GM18873 (cell line): ENCODE measurements at regions not wholly inside any gene's neighbourhood (a gene's known extent, or its start where the extent isn't known, plus 50 kb on each side); places are given as distances from the start of the nearest gene placed in this dataset.
"Not testable (repeated sequence)": the region's sequence is repeated elsewhere in the genome, so short reads cannot be mapped to it uniquely, and the experiment has no call there.

Source experiments
- ATAC-seq: cut with Tn5 transposase; IDR thresholded peaks from one replicate; pipeline ENCODE4 v1.9.1; 2021; ENCODE audit warnings: mild to moderate bottlenecking, moderate library complexity, moderate number of reproducible peaks; ENCODE audit not compliant: unreplicated experiment, low FRiP score

DNA sequence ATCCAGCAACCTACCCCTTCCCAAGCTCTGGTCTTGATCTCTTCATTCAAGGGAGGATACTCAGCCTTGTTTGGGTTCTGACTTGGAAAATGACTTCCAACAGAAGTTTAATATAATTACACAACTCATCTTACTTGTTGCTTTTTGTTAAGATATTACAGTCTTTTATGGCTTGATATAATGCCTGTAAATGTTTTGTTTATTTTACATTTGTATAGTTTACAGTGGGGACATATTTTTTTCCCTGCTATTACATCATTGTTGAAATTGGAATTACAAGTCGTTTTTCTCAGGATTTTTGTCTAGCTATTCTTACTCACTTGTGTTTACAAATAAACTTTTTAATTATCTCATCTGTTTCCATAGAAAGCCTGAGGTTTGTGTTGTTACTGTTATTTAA is 436.0 kb downstream of the CNTNAP4 start:
- ATAC-seq, result no peak

DNA sequence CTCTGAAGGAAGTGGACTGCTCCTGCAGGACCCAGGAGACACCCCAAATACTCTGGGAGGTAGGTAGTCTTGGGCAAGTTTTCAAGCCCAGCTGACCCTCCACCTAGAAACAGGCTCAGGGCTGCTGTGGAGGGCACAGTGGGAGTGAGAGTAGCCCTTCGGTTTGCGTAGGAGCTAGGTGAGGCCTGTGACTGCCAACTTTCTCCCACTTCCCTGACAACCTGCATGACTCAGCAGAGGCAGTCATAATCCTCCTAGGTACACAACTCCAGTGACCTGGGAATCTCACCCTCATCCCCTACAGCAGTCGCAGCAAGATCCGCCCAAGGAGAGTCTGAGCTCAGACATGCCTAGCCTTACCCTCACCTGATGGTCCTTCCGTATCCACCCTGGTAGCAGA is 439.1 kb downstream of the CNTNAP4 start:
- ATAC-seq, result not testable (repeated sequence)

DNA sequence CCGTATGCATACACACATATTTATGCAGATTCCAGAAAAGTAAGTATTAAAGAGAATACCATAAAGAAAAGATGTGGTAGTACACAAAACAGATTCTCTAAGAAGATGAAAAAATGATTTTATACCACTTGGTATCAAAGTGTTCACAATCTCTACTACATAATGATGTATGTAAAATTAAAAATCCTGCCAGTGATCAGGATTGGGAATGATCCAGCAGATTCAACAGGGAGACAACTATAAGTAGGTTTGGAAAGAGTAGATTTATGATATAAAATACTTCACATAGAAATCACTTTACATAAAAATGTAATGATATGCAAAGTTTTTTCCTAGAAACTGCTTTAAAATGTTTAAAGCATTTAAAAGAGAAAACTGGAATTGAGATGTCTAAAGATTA is 447.0 kb downstream of the CNTNAP4 start:
- ATAC-seq, result no peak

- no peak for ATAC-seq
Measured at GRCh38 chr16:76729525-76729924, 452.3 kb downstream of the CNTNAP4 start.

DNA sequence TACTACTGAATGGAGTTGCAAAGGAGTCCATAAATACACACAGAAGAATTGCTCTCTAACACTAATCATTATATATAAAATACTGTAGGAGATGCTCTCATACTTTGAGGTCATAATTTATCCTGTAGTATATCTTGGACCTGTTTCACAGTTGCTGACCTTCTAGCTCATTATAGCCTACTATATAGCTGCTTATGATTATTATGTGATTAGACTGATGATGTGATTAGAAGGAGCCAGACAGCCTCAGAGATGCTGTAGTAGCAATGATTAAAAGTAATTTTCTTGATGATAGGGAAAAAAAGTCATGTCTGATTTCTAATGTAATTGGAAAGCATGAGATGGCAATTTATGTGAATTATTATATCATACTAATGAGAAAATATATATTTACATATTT is 455.7 kb downstream of the CNTNAP4 start:
- no peak for ATAC-seq

GRCh38 chr16:76741623-76742022 is 449.4 kb upstream of the MON1B start:
- ATAC-seq, result no peak

DNA sequence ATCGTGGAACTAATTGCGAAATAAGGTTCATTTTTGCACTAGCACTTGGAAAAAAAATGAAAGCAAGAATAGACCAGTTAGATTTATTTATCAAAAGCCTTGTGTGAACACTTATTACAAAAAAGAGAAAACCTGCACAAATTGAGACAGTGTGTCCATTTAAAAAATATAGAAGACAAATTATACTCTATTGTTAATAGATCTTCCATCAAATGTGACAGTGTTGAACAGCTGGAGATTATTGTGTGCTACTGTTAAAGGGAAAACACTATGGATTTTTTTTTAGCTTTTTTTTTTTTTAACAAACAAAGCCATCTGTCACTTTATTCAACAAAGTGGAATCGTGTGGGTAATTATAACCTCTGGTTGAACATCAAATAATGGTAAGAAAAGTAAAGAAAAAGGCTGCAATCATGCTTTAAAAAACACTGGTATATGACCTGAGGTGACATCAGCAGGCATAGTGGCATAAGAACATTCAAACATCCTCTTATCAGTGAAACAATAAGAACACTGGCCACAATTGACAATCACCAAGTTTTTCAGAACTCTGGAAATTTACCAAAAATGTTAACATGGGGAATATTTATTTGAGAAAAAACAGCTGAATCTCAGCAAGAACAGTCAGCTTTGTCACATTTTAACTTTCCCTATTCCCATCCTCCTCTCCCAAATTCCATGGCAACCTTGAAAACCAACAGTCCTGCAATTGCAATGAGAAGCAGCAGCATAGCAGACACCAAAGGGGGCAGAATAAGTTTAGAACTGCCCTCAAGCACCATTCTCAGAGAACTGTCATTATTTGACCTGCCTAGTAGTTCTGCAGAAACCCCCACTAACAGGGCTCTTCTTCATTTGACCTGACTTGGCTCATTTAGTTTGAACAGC is 442.3 kb upstream of the MON1B start:
- ATAC-seq, result no peak

- no peak for ATAC-seq
Measured at GRCh38 chr16:76749780-76750375, 441.1 kb upstream of the MON1B start.

- ATAC-seq, result no peak
Measured at GRCh38 chr16:76755496-76755895, 435.5 kb upstream of the MON1B start.

DNA sequence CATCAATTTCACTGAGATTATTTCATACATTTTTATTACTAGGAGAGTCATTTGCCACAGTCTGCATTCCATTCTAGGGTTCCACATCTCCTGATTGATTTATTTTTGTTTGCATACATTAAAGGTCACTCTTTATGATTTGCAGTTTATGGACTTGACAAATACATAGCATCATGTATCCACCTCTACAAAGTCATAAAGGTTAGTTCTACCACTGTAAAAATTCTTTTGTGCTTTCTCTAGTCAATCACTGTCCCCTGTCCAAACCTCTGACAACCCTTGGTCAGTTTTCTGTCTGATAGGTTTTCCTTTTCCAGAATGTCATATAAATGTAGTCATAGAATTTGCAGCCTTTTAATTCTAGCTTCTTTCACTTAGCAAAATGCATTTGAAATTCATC is 434.6 kb upstream of the MON1B start:
- no peak for ATAC-seq

GRCh38 chr16:76756951-76757350 is 434.0 kb upstream of the MON1B start:
- ATAC-seq, result no peak

DNA sequence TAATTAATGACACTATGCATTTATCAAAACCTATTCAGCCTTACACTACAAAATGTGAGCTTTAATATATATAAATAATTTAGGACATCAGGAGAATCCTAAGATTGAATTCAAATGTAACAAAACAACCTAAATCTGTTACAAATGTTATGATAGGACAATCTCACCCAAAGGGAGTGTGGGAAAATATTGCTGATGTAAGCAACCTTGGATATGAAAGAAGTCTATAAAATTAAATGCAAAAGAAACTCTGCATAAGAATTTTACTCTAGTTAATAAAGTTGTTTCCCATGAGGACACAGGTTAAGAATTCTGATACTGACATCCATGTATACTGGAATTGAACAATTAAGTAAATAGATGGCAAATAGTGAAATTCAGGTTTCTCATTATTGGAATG is 424.5 kb upstream of the MON1B start:
- no peak for ATAC-seq

GRCh38 chr16:76768316-76768715 is 422.7 kb upstream of the MON1B start:
- no peak for ATAC-seq

GRCh38 chr16:76768948-76769347 is 422.0 kb upstream of the MON1B start:
- no peak for ATAC-seq

DNA sequence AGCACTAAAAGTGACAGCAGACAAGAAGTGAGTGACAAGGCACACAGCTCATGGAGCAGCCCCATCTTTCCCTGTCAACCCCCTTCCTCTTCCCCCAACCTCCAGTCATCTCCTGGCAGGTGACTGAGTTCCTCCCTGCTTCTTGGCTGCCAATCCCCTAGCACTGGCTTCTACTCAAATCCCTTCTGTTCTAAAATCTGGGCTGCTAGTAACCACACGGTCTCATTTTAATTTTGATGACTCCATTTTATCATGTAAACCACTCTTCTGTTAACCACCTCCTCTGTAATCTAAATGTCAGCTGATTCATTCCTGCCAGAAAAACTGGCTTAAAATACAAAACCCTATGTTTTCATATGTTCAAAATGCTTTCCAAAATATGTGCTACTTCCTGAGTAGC is 419.8 kb upstream of the MON1B start:
- ATAC-seq, result no peak

- ATAC-seq, result no peak
Measured at GRCh38 chr16:76777721-76778465, 413.1 kb upstream of the MON1B start.

GRCh38 chr16:76780556-76780955 is 410.4 kb upstream of the MON1B start:
- no peak for ATAC-seq

- ATAC-seq, result no peak
Measured at GRCh38 chr16:76784530-76784929, 406.5 kb upstream of the MON1B start.

DNA sequence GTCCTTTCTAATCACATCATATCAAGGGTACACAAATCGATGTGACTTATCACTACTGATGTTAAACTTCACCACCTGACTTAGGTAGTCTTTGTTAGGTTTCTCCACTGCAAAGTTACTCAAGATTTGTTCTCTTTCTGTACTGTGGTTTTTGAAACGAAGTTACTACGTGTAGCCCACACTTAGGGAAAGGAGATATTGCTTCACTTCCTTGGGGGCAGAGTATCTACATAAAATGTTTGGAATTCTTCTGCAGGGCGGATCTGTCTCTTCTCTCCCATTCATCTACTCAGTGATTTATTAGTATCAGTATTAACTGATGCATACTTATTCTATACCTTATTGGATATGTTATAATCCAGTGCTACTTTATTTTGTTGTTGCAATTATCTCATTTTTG is 403.6 kb upstream of the MON1B start:
- ATAC-seq, result no peak

GRCh38 chr16:76791151-76791550 is 399.8 kb upstream of the MON1B start:
- ATAC-seq, result no peak

- ATAC-seq, result no peak
Measured at GRCh38 chr16:76796416-76796815, 394.6 kb upstream of the MON1B start.
